SW 1271 (cell line): ENCODE measurements at regions not wholly inside any gene's neighbourhood (a gene's known extent, or its start where the extent isn't known, plus 50 kb on each side); places are given as distances from the start of the nearest gene placed in this dataset.

Source experiments
- DNase-seq, 2 experiments: peaks; one replicate each; lab custom pipeline; 2025; lab: John Stamatoyannopoulos, UW

GRCh38 chr18:78069784-78070664 is 820.4 kb downstream of the GALR1 start:
- DNase-seq = no peak

- DNase-seq = no peak
Measured at GRCh38 chr18:78071166-78071710, 821.6 kb downstream of the GALR1 start.

GRCh38 chr18:78071776-78072175 is 822.1 kb downstream of the GALR1 start:
- DNase-seq = no peak

GRCh38 chr18:78072375-78072774 is 822.7 kb downstream of the GALR1 start:
- no peak for DNase-seq

- DNase-seq = peak in 1 of 2 experiments; percentile 2
Measured at GRCh38 chr18:78073275-78073674, 823.6 kb downstream of the GALR1 start.

GRCh38 chr18:78074400-78075020 is 824.9 kb downstream of the GALR1 start:
- no peak for DNase-seq

GRCh38 chr18:78080081-78080480 is 830.4 kb downstream of the GALR1 start:
- DNase-seq = no peak

- no peak for DNase-seq
Measured at GRCh38 chr18:78080761-78081160, 831.1 kb downstream of the GALR1 start.

GRCh38 chr18:78082816-78083215 is 833.2 kb downstream of the GALR1 start:
- no peak for DNase-seq

GRCh38 chr18:78085241-78086185 is 835.9 kb downstream of the GALR1 start:
- no peak for DNase-seq

- DNase-seq = no peak
Measured at GRCh38 chr18:78086931-78087330, 837.3 kb downstream of the GALR1 start.

GRCh38 chr18:78087338-78087737 is 837.7 kb downstream of the GALR1 start:
- no peak for DNase-seq

- DNase-seq = no peak
Measured at GRCh38 chr18:78090584-78090983, 840.9 kb downstream of the GALR1 start.

- no peak for DNase-seq
Measured at GRCh38 chr18:78092901-78093300, 843.3 kb downstream of the GALR1 start.

- no peak for DNase-seq
Measured at GRCh38 chr18:78099979-78100588, 850.4 kb downstream of the GALR1 start.

GRCh38 chr18:78101091-78101490 is 851.4 kb downstream of the GALR1 start:
- no peak for DNase-seq

- DNase-seq = no peak
Measured at GRCh38 chr18:78102135-78102534, 852.5 kb downstream of the GALR1 start.

GRCh38 chr18:78105611-78106010 is 856.0 kb downstream of the GALR1 start:
- DNase-seq = no peak

GRCh38 chr18:78106946-78107345 is 857.3 kb downstream of the GALR1 start:
- DNase-seq = no peak

GRCh38 chr18:78107363-78107762 is 857.7 kb downstream of the GALR1 start:
- no peak for DNase-seq

GRCh38 chr18:78108554-78108953 is 858.9 kb downstream of the GALR1 start:
- DNase-seq = no peak
